NK-92 (cell line): ENCODE measurements at regions not wholly inside any gene's neighbourhood (a gene's known extent, or its start where the extent isn't known, plus 50 kb on each side); places are given as distances from the start of the nearest gene placed in this dataset.
"Not testable (repeated sequence)": the region's sequence is repeated elsewhere in the genome, so short reads cannot be mapped to it uniquely, and the experiment has no call there.

ENCODE experiments used
- DNase-seq: peaks from one replicate; lab custom pipeline; 2025; ENCODE audit not compliant: unreplicated experiment; lab: John Stamatoyannopoulos, UW

DNA sequence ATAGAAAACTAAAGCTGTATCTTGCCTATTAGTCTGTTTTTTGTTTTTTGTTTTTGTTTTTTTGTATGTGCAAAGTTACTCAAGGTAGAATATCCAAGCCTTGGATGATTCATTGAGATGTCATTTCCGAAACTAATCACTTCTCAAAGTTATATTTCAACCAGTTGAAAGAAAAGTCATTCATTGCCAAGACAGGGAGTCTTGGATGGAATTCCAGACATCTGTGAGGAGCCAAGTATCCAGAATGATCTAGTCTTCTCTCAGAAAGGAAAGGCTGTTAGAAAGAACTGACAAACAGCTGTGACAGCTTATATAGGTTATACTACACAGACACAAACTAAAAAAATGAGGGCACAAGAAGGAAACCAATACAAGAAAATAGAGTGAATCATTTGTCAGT is 141.1 kb upstream of the NDST3 start:
- no peak for DNase-seq

DNA sequence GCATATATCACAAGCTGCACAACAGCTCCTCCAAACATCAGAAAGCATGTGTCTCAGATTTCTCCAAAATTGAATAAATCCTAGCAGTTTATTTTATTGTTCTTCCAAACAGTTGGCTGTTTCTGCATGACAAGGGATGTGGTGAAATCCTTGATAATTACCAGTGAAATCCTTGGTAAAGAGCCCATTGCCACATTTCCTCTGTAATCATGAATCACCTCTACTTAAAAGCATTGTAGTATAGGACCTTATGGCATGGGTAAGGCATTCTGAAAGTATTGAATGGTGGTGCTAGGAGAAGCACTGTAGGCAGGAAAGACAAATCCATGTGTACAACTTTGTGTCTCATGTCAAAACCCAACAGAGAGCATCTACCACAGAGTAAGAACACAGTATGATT is 135.8 kb upstream of the NDST3 start:
- no peak for DNase-seq

DNA sequence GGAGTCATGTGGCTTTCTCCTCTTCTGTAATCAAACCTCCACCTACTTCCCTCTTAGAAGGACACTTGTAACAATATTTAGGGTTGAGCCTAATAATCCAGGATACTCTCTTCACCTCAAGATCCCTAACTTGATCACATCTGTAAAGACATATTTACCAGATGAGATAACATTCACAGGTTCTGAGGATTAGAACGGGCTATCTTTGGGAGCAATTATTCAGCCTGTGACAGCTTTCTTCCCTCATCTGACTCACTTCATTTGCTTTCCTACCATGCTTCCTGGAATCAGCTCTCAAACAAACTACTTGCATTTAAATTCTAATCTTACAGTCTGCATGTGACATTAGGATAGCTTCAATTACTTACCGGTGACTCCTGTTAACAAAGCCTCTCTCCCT is 133.5 kb upstream of the NDST3 start:
- DNase-seq: no peak

DNA sequence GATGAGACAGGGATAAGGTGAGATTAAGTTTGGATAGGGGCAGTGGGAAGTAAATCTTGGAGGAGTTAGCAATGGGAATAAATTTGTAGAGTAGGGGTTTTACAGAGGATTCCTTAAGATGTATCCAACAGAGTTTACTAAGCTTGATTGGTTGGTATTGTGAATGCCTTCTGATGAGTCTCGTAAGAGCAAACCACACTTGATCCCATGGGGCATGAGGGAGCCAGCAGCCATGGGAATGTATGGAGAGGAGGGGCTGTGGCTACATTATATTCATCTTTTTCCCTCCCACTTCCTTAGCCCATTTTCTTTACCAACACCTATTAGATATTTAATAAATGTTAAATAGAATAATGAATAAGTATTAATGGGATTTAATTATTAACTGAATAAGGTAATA is 126.6 kb upstream of the NDST3 start:
- no peak for DNase-seq

DNA sequence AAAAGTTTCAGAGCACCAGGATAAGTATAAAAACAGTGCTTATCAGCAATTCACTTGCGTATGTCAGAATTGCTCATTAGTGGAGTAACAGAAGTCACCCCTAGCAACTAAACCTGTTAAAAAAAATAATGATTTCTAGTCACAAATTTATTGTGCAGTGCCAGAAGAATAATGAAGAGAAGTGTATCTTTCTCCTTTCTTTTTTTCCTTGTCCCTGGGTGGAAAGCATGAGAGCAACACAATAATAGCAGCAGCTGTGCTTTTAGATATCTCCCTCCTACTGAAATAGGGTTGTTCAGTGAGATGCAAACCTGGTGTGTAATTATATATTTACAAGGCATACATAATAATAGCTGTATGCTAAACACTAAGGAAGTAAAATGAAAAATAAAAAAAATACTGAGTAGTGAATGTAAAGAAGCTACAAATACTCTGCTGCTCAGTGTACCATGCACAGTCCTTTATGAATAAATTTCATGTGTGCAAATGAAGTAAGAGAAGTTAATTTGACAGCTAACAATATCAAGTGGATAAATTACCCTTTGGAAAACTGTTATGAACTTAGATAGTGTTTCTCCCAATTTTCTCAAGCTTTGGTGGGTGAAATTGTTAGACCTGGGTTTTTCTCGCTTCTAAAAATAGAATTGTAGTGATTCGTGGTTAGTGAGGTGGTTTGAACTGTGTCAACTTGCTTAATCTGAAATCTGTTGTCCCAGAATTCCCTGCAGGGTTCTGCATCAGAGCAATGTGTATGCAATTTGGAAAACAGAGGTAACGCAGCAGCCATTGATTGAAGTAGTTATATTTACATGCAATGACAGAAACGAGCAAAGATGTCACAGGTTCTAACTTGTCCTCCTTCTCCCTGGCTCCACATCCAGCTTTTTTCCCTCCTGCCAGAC is 125.7 kb upstream of the NDST3 start:
- no peak for DNase-seq

DNA sequence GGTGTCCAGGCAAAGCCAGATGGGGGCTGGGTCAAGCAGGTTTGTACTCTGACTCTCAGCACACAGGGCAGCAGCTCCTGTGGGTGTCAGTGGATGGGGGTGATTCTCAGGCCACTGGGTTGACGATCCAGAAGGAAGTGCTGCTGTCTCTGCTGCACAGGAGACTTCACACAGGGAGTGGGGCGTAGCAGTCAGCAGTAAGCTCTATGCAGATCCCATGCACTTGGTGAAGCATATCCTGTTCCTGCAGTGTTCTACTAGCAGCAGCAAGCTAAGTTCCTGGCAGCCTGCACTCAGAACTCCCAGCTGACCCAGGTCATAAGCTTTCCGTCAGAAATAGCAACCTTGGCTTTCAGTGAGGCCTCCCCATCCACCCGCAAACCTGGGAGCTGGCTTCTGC is 117.6 kb upstream of the NDST3 start:
- DNase-seq: no peak

DNA sequence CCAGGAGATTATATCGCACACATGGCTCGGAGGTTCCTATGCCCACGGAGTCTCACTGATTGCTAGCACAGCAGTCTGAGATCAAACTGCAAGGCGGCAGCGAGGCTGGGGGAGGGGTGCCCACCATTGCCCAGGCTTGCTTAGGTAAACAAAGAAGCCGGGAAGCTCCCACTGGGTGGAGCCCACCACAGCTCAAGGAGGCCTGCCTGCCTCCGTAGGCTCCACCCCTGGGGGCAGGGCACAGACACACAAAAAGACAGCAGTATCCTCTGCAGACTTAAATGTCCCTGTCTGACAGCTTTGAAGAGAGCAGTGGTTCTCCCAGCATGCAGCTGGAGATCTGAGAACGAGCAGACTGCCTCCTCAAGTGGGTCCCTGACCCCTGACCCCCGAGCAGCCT is 112.0 kb upstream of the NDST3 start:
- not testable (repeated sequence) for DNase-seq

DNA sequence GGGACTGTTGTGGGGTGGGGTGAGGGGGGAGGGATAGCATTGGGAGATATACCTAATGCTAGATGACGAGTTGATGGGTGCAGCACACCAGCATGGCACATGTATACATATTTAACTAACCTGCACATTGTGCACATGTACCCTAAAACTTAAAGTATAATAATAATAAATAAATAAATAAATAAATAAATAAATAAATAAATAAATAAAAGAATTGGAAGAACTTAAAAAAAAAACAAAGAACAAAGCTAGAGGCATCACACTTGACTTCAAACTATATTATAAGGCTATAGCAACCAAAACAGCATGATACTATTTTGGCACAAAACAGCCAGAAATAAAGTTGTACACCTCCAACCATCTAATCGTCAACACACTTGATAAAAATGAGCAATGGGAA is 106.5 kb upstream of the NDST3 start:
- DNase-seq: not testable (repeated sequence)

DNA sequence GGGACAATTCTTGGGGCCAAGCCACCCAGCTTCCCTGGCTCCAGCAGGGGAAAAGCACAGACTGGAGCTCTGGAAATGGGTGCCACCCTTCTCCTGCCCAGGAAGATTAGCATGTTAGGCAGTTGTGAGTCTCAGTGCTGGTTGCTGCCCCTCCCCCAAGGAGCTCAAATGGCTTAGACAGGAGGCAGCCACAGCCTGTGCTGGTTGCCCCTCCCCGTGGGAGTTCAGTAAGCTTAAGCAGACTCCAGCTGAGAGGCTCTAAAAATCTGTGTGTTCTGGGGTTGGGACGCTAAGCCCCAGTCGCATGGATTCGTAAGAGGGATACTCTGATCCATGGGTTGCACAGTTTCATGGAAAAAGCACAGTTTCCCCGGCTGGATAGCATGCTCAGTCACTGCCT is 92.7 kb upstream of the NDST3 start:
- no peak for DNase-seq

DNA sequence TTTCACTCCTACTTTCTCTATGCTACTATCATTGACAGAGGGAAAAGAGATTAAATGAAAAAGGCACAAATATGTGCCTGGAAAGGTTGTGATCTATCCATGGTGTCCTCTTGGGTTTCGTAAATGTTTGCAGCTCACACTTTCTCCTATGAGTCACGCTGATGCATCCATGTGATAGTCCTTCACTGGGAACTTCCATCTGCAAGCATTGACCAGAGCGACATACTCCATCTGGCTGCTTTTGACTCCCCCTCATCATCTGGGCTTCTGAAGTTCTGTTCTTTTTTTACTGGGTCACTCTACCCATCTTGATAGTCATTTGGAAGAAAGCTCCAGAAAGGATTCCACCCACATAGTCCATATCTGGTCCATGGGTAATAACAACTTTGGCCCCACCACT is 84.7 kb upstream of the NDST3 start:
- no peak for DNase-seq

DNA sequence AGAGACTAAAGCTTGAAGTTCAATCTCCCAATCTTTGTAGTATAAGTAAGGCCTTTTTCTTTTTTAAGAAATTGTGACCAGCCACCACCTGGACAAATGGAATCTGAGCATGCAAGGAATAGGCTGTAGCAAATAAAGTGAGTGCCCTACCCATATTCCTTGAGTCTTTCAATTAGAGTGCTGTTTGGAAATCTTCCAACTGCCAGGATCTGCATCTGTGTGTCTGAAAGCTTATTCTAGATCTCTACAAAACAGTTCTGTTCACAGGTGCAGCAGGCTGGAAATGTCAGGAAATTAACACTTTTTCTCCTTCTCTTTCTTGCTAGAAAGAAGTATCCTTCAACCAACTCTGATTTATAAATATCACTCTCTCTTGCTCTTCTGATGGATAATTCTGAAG is 76.7 kb upstream of the NDST3 start:
- no peak for DNase-seq

DNA sequence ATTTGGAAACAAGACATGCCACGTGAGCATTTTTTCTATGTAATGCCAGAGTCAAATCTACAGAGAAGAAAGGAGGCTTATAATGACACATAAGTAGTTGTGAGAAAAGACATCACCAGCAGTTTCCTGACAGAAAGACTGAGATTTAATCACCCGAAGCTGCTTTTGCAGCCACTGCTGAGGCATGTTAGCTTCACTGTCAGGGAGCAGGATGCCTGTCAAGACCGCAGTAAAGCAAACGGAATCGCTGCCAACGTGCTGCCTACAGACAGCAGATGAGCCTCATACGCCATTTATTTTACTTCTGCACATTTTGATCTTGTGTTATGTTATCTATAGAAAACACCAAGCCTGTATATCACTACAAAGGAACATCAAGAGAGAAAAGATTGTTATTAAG is 68.7 kb upstream of the NDST3 start:
- DNase-seq: no peak

DNA sequence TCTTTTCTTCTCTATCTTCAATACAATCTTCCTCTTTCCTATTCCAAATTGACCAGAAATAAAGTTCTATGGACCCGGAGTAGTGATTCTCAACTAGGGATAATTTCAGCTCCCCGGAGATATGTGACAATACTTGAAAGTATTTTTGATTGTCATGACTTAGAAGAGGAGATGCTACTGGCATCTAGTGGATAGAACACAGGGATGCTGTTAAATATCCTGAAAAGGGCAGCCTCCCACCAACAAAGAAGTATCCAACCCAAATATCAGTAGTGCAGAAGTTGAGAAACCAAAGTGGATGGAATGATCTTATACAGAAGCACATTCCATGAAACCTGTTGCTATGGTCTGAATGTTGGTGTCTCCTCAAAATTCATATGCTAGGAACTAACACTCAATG is 65.7 kb upstream of the NDST3 start:
- no peak for DNase-seq

DNA sequence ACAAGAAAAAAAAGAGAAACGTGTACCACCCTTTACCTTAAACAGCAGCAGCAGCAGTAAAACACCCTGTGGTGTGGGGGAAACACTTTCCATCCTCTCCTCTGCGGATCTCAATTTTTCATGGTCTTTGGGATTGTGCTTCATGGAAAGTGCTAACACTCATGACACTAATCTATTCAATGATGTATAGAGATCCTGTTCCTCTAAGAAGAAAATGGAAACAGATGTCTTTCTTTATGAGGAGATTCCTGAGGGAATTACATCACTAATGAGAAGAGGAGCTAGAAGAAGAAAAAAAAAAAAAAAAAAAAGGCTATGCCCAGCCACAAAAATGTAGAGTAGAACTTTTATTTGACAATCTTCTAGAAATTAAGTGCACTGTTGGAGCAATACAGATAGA is 62.9 kb upstream of the NDST3 start:
- no peak for DNase-seq

DNA sequence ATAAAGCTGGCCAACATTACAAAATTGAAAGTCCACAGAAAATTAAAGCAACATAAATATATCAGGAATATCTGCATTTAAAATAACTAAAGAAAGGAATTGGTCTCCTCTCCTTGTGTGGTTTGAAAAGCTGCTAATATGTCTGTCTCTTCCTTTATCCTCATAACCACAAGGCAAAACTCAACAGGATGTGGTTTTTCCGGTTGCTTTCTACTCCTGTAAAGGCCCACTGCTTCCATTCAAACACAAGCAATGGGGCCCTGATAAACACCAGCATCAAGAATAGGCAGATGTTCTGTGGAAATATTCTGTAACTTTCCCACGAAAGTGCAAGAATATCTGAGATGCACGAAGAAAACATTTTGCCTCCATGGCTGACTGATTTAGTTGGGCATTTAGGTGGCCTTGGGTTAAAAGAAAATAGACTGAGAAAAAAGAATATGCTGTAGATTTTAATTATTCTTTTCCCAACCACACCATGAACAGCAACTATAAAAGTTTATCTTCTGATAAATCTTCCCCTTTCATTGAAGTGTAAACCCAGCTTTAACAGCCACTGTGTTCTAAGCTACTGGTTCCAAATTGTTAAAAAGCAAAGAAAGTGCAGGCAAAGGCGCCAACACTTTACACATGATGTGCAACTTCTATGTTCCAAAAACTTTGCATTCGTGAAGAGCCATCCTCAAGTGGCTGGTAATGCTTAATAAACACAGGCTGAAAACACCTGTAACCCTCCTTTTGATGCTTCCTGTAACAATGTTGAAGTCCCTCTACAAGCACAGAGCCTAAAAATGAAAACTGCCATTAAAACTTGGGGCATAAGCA is 50.5 kb upstream of the NDST3 start:
- no peak for DNase-seq

DNA sequence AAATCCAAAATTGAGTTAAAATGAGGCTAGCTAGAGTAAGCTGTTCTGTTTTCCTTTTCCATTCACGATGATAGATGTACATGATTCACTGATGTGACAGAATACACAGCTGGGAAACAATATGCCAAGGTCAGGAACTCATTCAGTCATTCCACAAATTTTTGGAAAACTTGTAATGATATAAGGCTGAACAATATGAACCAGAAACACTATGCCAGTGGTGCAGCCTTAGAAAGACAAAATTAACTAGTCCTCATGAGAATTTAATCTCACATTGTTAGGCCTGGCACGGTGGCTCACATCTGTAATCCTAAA is 50.0 kb upstream of the NDST3 start:
- no peak for DNase-seq
